ENCODE measurements at regions not wholly inside any gene's neighbourhood (a gene's known extent, or its start where the extent isn't known, plus 50 kb on each side); places are given as distances from the start of the nearest gene placed in this dataset.

DNA sequence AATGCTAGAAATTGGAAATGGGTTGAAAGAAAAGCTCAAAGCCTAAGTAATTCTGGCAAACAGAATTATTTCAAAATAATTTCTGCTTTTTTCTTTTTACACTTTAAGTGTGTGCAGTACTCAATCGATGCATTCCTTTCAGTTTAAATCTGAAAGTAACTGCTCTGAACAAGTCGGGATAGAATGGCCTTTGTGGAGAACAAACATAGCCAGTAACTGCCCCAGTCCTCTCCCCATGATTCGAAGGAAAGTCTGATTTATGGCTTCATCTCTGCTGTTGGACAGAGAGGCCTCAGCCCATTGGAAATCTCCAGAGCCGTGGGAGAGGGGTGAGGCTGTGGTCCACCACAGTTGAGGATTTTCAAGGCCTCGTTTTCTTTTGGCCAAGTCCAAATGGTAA lies 174.0 kb upstream of the TLL1 start:
- TF ChIP-seq, protein P1, sequence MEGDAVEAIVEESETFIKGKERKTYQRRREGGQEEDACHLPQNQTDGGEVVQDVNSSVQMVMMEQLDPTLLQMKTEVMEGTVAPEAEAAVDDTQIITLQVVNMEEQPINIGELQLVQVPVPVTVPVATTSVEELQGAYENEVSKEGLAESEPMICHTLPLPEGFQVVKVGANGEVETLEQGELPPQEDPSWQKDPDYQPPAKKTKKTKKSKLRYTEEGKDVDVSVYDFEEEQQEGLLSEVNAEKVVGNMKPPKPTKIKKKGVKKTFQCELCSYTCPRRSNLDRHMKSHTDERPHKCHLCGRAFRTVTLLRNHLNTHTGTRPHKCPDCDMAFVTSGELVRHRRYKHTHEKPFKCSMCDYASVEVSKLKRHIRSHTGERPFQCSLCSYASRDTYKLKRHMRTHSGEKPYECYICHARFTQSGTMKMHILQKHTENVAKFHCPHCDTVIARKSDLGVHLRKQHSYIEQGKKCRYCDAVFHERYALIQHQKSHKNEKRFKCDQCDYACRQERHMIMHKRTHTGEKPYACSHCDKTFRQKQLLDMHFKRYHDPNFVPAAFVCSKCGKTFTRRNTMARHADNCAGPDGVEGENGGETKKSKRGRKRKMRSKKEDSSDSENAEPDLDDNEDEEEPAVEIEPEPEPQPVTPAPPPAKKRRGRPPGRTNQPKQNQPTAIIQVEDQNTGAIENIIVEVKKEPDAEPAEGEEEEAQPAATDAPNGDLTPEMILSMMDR (IDR thresholded peaks at IDR 0.05; ENCODE audit: control insufficient read depth, extremely low read depth, insufficient read depth) = no peak
- no peak overlapping the region for H3K4me3 ChIP-seq (ENCODE audit: low read depth, low read length)
- DNase-seq (ENCODE audit: low read depth) = no peak

DNA sequence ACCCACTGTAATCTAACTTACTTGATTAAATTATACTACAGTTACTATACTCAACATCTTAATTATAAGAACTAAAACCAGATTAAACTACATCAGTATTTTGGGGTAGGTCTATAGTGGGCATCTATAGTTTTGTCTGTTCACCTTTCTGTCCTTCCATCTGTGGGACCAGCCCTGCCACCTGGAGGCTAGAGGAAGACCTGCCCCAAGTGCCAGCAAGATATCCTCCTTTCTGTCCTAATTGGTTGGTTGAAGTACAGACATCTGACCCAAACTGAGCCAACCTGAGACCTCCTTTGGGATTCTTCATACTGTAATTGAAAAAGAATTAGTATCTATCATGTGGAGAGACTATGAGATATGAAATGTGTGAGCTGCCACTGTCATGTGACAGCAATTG lies 172.2 kb upstream of the TLL1 start:
- H3K4me3 ChIP-seq (ENCODE audit: low read depth, low read length) = no peak overlapping the region
- TF ChIP-seq, protein P1 (IDR thresholded peaks at IDR 0.05; ENCODE audit: control insufficient read depth, extremely low read depth, insufficient read depth) = peak; percentile 41
- no peak for DNase-seq (ENCODE audit: low read depth)

DNA sequence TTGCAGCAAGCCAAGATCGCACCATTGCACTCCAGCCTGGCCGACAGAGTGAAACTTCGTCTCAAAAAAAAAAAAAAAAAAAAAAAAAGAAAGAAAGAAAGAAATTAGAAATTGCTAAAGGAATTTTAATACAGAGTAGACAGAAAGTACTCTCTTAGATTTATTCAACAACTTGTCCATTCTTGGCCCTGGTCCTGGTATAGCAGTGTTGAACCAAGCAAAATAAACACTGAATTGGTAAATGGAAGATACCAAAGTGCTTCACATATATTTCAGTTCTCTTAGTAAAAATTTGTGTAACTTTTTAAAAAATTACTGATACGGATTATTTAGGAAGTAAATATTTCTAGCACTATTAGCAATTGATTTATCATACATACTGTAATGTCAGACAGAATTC lies 165.9 kb upstream of the TLL1 start:
- H3K4me3 ChIP-seq (ENCODE audit: low read depth, low read length) = no peak overlapping the region
- DNase-seq (ENCODE audit: low read depth) = no peak
- TF ChIP-seq, protein P1 (IDR thresholded peaks at IDR 0.05; ENCODE audit: control insufficient read depth, extremely low read depth, insufficient read depth) = no peak

DNA sequence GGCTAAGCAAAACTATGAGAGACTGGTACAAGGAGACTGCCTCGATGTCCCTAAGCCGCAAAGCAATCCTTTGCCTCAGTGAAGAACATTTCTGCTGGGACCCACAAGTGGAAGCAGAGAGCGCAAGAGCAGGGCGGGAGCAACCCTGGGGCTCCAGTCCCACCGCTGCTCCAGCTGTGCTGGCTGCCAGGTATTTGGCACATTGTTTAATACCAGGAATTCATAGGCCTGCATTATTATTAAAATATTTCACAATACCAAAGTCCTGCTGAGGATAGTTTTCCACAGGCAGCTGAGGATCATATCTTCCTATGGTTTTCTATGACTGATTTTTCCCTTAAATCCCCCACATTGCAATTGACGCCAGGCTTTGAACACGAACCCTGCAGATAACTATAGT lies 163.5 kb upstream of the TLL1 start:
- no peak for DNase-seq (ENCODE audit: low read depth)
- TF ChIP-seq, protein P1 (IDR thresholded peaks at IDR 0.05; ENCODE audit: control insufficient read depth, extremely low read depth, insufficient read depth) = no peak

DNA sequence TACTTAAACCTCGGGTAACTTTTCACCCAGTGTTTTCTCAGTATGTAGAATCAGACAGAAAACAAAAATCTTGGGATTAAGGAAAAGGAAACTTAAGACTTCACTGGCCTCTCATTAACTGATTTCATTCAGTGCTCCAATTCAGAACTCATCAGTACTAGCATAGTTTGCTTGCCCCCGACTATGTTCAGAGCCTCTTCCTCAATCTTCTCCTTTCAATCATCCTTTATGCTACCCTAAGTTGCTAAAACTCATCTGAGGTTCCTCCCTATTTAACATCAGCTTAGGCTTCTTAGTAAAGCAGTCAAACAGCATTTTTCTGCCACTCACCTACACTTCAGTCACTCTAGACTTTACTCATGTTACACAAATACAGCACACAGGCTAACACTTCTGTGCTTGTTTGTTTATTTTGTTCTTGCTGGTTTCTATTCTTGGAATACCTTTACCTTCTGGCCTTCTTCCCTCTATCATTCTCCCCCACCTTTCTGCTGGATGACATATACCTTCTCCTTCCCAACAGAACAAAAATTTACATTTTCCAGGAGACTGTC lies 163.0 kb upstream of the TLL1 start:
- no peak overlapping the region for H3K4me3 ChIP-seq (ENCODE audit: low read depth, low read length)
- DNase-seq (ENCODE audit: low read depth) = peak; percentile 83
- TF ChIP-seq, protein P1 (IDR thresholded peaks at IDR 0.05; ENCODE audit: control insufficient read depth, extremely low read depth, insufficient read depth) = no peak

More for the DNA sequence above, 163.5 kb upstream of the TLL1 start:
- no peak overlapping the region for H3K4me3 ChIP-seq (ENCODE audit: low read depth, low read length)

DNA sequence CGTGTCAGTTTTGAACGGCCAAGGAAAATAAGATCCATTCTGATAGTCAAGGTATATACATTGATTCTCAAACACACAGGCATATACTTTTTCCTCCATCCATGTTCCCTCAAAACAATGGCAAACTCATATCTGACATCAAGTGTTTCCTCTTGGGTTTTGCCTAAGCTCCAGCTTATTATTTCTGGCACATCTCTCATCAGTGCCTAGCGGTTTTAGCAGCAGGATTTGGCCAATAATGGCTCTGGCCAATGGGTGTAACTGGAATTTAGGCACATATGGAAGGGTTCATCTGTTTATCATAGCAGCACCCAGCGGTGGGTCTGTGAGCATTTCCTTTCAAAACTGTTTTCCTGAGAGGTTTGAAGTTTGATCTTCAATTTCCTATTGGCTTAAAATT lies 161.6 kb upstream of the TLL1 start:
- no peak overlapping the region for H3K4me3 ChIP-seq (ENCODE audit: low read depth, low read length)
- no peak for DNase-seq (ENCODE audit: low read depth)
- TF ChIP-seq, protein P1 (IDR thresholded peaks at IDR 0.05; ENCODE audit: control insufficient read depth, extremely low read depth, insufficient read depth) = no peak

DNA sequence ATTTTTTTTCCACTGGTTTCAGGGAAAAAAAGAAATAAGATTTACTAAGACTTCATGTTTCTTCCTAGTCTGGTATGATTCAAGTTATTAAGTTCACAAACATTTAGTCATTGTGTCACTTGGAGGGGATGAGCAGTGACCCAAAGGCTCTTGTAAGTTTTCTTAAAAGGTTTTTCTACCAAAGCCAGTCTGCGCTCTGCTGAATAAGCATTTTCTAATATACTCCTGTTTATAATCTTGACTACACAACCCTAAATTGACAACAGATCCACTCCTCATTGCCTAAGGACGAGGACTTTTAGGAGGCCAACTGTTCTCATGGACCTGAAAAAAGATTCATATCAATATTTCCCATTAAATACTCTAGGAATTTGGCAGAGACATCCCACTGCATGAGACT lies 161.1 kb upstream of the TLL1 start:
- TF ChIP-seq, protein P1 (IDR thresholded peaks at IDR 0.05; ENCODE audit: control insufficient read depth, extremely low read depth, insufficient read depth) = no peak
- no peak for DNase-seq (ENCODE audit: low read depth)
- no peak overlapping the region for H3K4me3 ChIP-seq (ENCODE audit: low read depth, low read length)

All from LNCaP clone FGC (cell line).